ENCODE measurements at regions not wholly inside any gene's neighbourhood (a gene's known extent, or its start where the extent isn't known, plus 50 kb on each side); places are given as distances from the start of the nearest gene placed in this dataset.

GRCh38 chr13:65400702-65401101 lies 1829.4 kb downstream of the PCDH9 start:
- BruUV-seq (replicated peaks) = no TSS peak
- no peak for ATAC-seq
- FAIRE-seq = no peak
- Histone ChIP-seq H3K4me3 (no peak overlapping the region), H3K9ac (ENCODE audit: control insufficient read depth, insufficient read depth, low read length) (no peak overlapping the region), H3K27ac (ENCODE audit: control insufficient read depth, insufficient read depth) (no peak overlapping the region), H3K79me2 (ENCODE audit: control insufficient read depth, insufficient read depth, low read length) (no peaks in the 10 kb centered on the region), H3K27me3 (replicated peaks in 1 of 2; ENCODE audit: control insufficient read depth in 2 of 2, insufficient read depth in 2 of 2, low read length in 1 of 2) (no peaks in the 10 kb centered on the region), H3K4me2 (ENCODE audit: control insufficient read depth, insufficient read depth) (no peak overlapping the region), H2AFZ (ENCODE audit: control insufficient read depth, low read depth, low read length) (no peak overlapping the region), H4K20me1 (ENCODE audit: control insufficient read depth, insufficient read depth) (no peaks in the 10 kb centered on the region), H3K9me3 (replicated peaks; ENCODE audit: control insufficient read depth, insufficient read depth, low read length) (no peaks in the 10 kb centered on the region; the same call in 2 of the 3 replicates), H3K4me1 (ENCODE audit: control insufficient read depth, insufficient read depth, low read length) (no peaks in the 10 kb centered on the region), H3K36me3 (ENCODE audit: control insufficient read depth in 2 of 2, insufficient read depth in 2 of 2, low read length in 1 of 2) (no peaks in the 10 kb centered on the region)
- DNase-seq (ENCODE audit: low read depth, low spot score) = no peak
- POLR2A ChIA-PET = no interaction called here
- in situ Hi-C loops (cut with MboI) = no loop called here
- 23% methylated on average over 2 of the region's 2 CpGs for WGBS (ENCODE audit: insufficient coverage, insufficient replicate concordance, low lambda C conversion rate, missing lambda C conversion rate)
- RAD21 ChIA-PET (ENCODE audit: unreplicated experiment) = no interaction called here
- SMC1A ChIA-PET (ENCODE audit: uncharacterized antibody, unreplicated experiment) = no interaction called here
- CTCF ChIA-PET = interaction anchor here (0.6 kb wide), 1 partner anchor 119 kb away, joined by 3 read pairs; no protein-coding TSS in a partner anchor
- intact Hi-C loops (cut with micrococcal nuclease; ENCODE audit: unreplicated experiment) = no loop called here
- no peak for TF ChIP-seq POU2F2 (IDR thresholded peaks at IDR 0.05; ENCODE audit: borderline replicate concordance, low read depth, low read length)
- TF ChIP-seq TBL1XR1 (IDR thresholded peaks at IDR 0.05; ENCODE audit: low read depth, low read length) = no peak
- no peak for TF ChIP-seq KDM1A (IDR thresholded peaks at IDR 0.05; ENCODE audit: borderline replicate concordance)
- TF ChIP-seq, protein P1, sequence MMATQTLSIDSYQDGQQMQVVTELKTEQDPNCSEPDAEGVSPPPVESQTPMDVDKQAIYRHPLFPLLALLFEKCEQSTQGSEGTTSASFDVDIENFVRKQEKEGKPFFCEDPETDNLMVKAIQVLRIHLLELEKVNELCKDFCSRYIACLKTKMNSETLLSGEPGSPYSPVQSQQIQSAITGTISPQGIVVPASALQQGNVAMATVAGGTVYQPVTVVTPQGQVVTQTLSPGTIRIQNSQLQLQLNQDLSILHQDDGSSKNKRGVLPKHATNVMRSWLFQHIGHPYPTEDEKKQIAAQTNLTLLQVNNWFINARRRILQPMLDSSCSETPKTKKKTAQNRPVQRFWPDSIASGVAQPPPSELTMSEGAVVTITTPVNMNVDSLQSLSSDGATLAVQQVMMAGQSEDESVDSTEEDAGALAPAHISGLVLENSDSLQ (IDR thresholded peaks at IDR 0.05) = no peak
- TF ChIP-seq JUND (IDR thresholded peaks at IDR 0.05; ENCODE audit: low read depth, low read length) = no peak
- no peak for TF ChIP-seq BRCA1 (IDR thresholded peaks at IDR 0.05; ENCODE audit: low read depth, low read length)
- TF ChIP-seq EZH2 (IDR thresholded peaks at IDR 0.05; ENCODE audit: borderline replicate concordance, control insufficient read depth, low read depth, low read length) = no peak
- TF ChIP-seq MEF2A (IDR thresholded peaks at IDR 0.05; ENCODE audit: insufficient read depth, low read depth, low read length) = no peak
- no peak for TF ChIP-seq ETV6 (conservative IDR thresholded peaks at IDR 0.05 in 1 of 2, IDR thresholded peaks at IDR 0.05 in 1 of 2; ENCODE audit: borderline replicate concordance in 1 of 2, low read depth in 1 of 2)
- TF ChIP-seq, protein P2, sequence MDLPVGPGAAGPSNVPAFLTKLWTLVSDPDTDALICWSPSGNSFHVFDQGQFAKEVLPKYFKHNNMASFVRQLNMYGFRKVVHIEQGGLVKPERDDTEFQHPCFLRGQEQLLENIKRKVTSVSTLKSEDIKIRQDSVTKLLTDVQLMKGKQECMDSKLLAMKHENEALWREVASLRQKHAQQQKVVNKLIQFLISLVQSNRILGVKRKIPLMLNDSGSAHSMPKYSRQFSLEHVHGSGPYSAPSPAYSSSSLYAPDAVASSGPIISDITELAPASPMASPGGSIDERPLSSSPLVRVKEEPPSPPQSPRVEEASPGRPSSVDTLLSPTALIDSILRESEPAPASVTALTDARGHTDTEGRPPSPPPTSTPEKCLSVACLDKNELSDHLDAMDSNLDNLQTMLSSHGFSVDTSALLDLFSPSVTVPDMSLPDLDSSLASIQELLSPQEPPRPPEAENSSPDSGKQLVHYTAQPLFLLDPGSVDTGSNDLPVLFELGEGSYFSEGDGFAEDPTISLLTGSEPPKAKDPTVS (IDR thresholded peaks at IDR 0.05; ENCODE audit: low read depth, low read length) = no peak
- no peak for TF ChIP-seq STAT3 (IDR thresholded peaks at IDR 0.05; ENCODE audit: low read depth, low read length)
- no peak for TF ChIP-seq EP300 (IDR thresholded peaks at IDR 0.05; ENCODE audit: borderline replicate concordance in 1 of 2, control insufficient read depth in 1 of 2, low read depth in 2 of 2, low read length in 2 of 2)
- TF ChIP-seq MXI1 (IDR thresholded peaks at IDR 0.05; ENCODE audit: low read depth, low read length) = no peak
- no peak for TF ChIP-seq CBFB (IDR thresholded peaks at IDR 0.05; ENCODE audit: low read depth)
- TF ChIP-seq E2F4 (IDR thresholded peaks at IDR 0.05; ENCODE audit: low read depth, low read length) = no peak
- no peak for TF ChIP-seq SPI1 (IDR thresholded peaks at IDR 0.05; ENCODE audit: borderline replicate concordance, insufficient read depth, low read depth, low read length)
- no peak for TF ChIP-seq ZNF24 (IDR thresholded peaks at IDR 0.05)
- no peak for TF ChIP-seq CEBPZ (IDR thresholded peaks at IDR 0.05; ENCODE audit: low read depth, low read length)
- TF ChIP-seq IRF4 (IDR thresholded peaks at IDR 0.05; ENCODE audit: low read depth, low read length) = no peak
